H1 (cell line): ENCODE measurements at regions not wholly inside any gene's neighbourhood (a gene's known extent, or its start where the extent isn't known, plus 50 kb on each side); places are given as distances from the start of the nearest gene placed in this dataset.

ENCODE experiments used
- CTCF ChIA-PET: fragments of 300-600 bp; sonication (Branson Sonifier 250); formaldehyde crosslinking; loops from one replicate; lab custom pipeline; 2021; ENCODE audit not compliant: partially characterized antibody; lab: Charles Lee
- POLR2A ChIA-PET: fragments of 300-600 bp; sonication (Branson Sonifier 250); formaldehyde crosslinking; loops from one replicate; lab custom pipeline; 2021; ENCODE audit warnings: inconsistent platforms; ENCODE audit not compliant: partially characterized antibody; lab: Charles Lee
- DNase-seq, 2 experiments: peaks; one replicate each; pipeline versions ENCODE4 v3.0.0 to v3.0.0-alpha.2; 2010 to 2022; ENCODE audit warnings: low spot score in 2 of 2, low read depth in 1 of 2, mixed read lengths in 1 of 2
- FAIRE-seq: peaks from 2 replicates; lab custom pipeline; 2011; peaks lifted over from hg19 to GRCh38; lab: Jason Lieb, UNC
- H2AFZ ChIP-seq: 2 replicates; pipeline ENCODE4 v1.8.1; 2012; ENCODE audit warnings: low read length, inconsistent platforms
- H2AK5ac ChIP-seq: 2 replicates; pipeline ENCODE4 v1.6.1; 2013; ENCODE audit warnings: low read depth, low read length
- H2BK120ac ChIP-seq: replicated peaks from 2 replicates; pipeline ENCODE3; 2013; ENCODE audit warnings: low read depth, low read length, inconsistent platforms
- H2BK12ac ChIP-seq: 2 replicates; pipeline ENCODE4 v1.6.1; 2013; ENCODE audit warnings: low read depth, low read length
- H2BK15ac ChIP-seq: 2 replicates; pipeline ENCODE4 v1.6.1; 2013; ENCODE audit warnings: low read length
- H2BK20ac ChIP-seq: 2 replicates; pipeline ENCODE4 v1.6.1; 2013; ENCODE audit warnings: low read length
- H2BK5ac ChIP-seq: 2 replicates; pipeline ENCODE4 v1.6.1; 2013; ENCODE audit warnings: low read depth, low read length
- H3K14ac ChIP-seq: 2 replicates; pipeline ENCODE4 v1.6.1; 2013; ENCODE audit warnings: inconsistent platforms; ENCODE audit not compliant: insufficient read length
- H3K18ac ChIP-seq: 2 replicates; pipeline ENCODE4 v1.6.1; 2013; ENCODE audit warnings: low read length; ENCODE audit errors: extremely low read depth
- H3K23ac ChIP-seq: 2 replicates; pipeline ENCODE4 v1.6.1; 2013; ENCODE audit warnings: inconsistent platforms; ENCODE audit not compliant: insufficient read length
- H3K23me2 ChIP-seq: 2 replicates; pipeline ENCODE4 v1.6.1; 2013; ENCODE audit warnings: low read depth, low read length
- H3K27ac ChIP-seq: 2 replicates; pipeline ENCODE4 v1.6.1; 2011; ENCODE audit warnings: low read depth, low read length, inconsistent platforms
- H3K27me3 ChIP-seq, 4 experiments: replicated peaks in 1 of 4; 1 replicate in 1 of 4; 2 replicates in 3 of 4; pipeline versions ENCODE4 v1.6.1 to v1.8.1; 2011 to 2013; ENCODE audit warnings: low read length in 3 of 4, mild to moderate bottlenecking in 3 of 4, inconsistent platforms in 2 of 4, mixed read lengths in 2 of 4, moderate library complexity in 1 of 4; ENCODE audit not compliant: control insufficient read depth in 3 of 4, insufficient read depth in 3 of 4; ENCODE audit errors: extremely low read depth in 1 of 4
- H3K36me3 ChIP-seq, 4 experiments: 2 replicates each; pipeline versions ENCODE4 v1.6.1 to v1.8.1; 2011 to 2013; ENCODE audit warnings: mild to moderate bottlenecking in 4 of 4, low read length in 3 of 4, moderate library complexity in 2 of 4, control low read depth in 1 of 4, inconsistent platforms in 1 of 4; ENCODE audit not compliant: insufficient read depth in 4 of 4, control insufficient read depth in 2 of 4
- H3K4ac ChIP-seq: replicated peaks from 2 replicates; pipeline ENCODE3; 2013; ENCODE audit warnings: low read length, low read depth, mixed read lengths, inconsistent platforms; ENCODE audit not compliant: insufficient read length
- H3K4me1 ChIP-seq, 4 experiments: replicated peaks in 1 of 4; 1 replicate in 1 of 4; 2 replicates in 3 of 4; pipeline versions ENCODE4 v1.6.1 to v1.8.1; 2011 to 2013; ENCODE audit warnings: low read length in 3 of 4, inconsistent platforms in 2 of 4, mixed read lengths in 1 of 4; ENCODE audit not compliant: insufficient read depth in 4 of 4, control insufficient read depth in 3 of 4
- H3K4me2 ChIP-seq, 2 experiments: 2 replicates each; pipeline versions ENCODE4 v1.6.1 to v1.8.1; 2011 to 2013; ENCODE audit warnings: low read depth in 2 of 2, low read length in 2 of 2, control low read depth in 1 of 2, inconsistent platforms in 1 of 2, mild to moderate bottlenecking in 1 of 2; ENCODE audit not compliant: insufficient read depth in 1 of 2
- H3K4me3 ChIP-seq, 4 experiments: fragments of 200-600, 300-600 bp in 1 of 4; sonication (generic), shearing (Covaris generic), sonication (Bioruptor Twin) in 1 of 4; 2 replicates each; pipeline versions ENCODE4 v1.5.1 to v1.8.1; 2011 to 2016; ENCODE audit warnings: low read length in 4 of 4, low read depth in 3 of 4, control low read depth in 2 of 4, inconsistent platforms in 2 of 4, mild to moderate bottlenecking in 2 of 4, mixed read lengths in 1 of 4, moderate library complexity in 1 of 4; ENCODE audit not compliant: insufficient read depth in 2 of 4; ENCODE audit errors: extremely low read depth in 1 of 4
- H3K56ac ChIP-seq: replicated peaks from 2 replicates; pipeline ENCODE3; 2013; ENCODE audit warnings: low read depth, mild to moderate bottlenecking, mixed read lengths, low read length, inconsistent platforms; ENCODE audit not compliant: insufficient read length
- H3K79me1 ChIP-seq: 2 replicates; pipeline ENCODE4 v1.6.1; 2013; ENCODE audit warnings: low read depth, low read length, control low read depth
- H3K79me2 ChIP-seq, 2 experiments: 2 replicates each; pipeline versions ENCODE4 v1.6.1 to v1.8.1; 2012 to 2013; ENCODE audit warnings: low read length in 2 of 2, mild to moderate bottlenecking in 2 of 2, inconsistent platforms in 1 of 2; ENCODE audit not compliant: insufficient read depth in 2 of 2, control insufficient read depth in 1 of 2
- H3K9ac ChIP-seq, 4 experiments: replicated peaks in 1 of 4; 1 replicate in 1 of 4; 2 replicates in 3 of 4; pipeline versions ENCODE4 v1.6.1 to v1.8.1; 2011 to 2013; ENCODE audit warnings: low read depth in 3 of 4, low read length in 3 of 4, control low read depth in 2 of 4, mild to moderate bottlenecking in 2 of 4, moderate library complexity in 2 of 4, inconsistent platforms in 1 of 4; ENCODE audit errors: extremely low read depth in 1 of 4
- H3K9me3 ChIP-seq, 2 experiments: 2 replicates each; pipeline versions ENCODE4 v1.6.1 to v1.8.1; 2012 to 2013; ENCODE audit warnings: mild to moderate bottlenecking in 2 of 2, moderate library complexity in 2 of 2, control low read depth in 1 of 2, inconsistent platforms in 1 of 2, low read depth in 1 of 2, low read length in 1 of 2, mixed read lengths in 1 of 2; ENCODE audit not compliant: insufficient read depth in 2 of 2
- H4K20me1 ChIP-seq, 2 experiments: replicated peaks in 1 of 2; 2 replicates each; pipeline versions ENCODE3 to v1.8.1; 2011 to 2013; ENCODE audit warnings: inconsistent platforms in 2 of 2, low read length in 2 of 2, mild to moderate bottlenecking in 1 of 2; ENCODE audit not compliant: insufficient read depth in 2 of 2, control insufficient read depth in 1 of 2
- H4K5ac ChIP-seq: 2 replicates; pipeline ENCODE4 v1.6.1; 2013; ENCODE audit warnings: low read length, low read depth, mixed read lengths, inconsistent platforms; ENCODE audit not compliant: insufficient read length
- H4K8ac ChIP-seq: 2 replicates; pipeline ENCODE4 v1.8.0; 2013; ENCODE audit warnings: mild to moderate bottlenecking, moderate library complexity, low read length, inconsistent platforms; ENCODE audit not compliant: insufficient read depth; ENCODE audit errors: extremely low read depth
- H4K91ac ChIP-seq: replicated peaks from 2 replicates; pipeline ENCODE3; 2013; ENCODE audit warnings: low read length, mixed read lengths, inconsistent platforms; ENCODE audit not compliant: insufficient read length
- JUN ChIP-seq: IDR thresholded peaks from 2 replicates; pipeline ENCODE4 v1.6.1; 2011; ENCODE audit warnings: low read depth, mild to moderate bottlenecking, improper control_type of control experiment, low read length
- JUND ChIP-seq: IDR thresholded peaks from 2 replicates; pipeline ENCODE4 v1.6.1; 2011; ENCODE audit warnings: mild to moderate bottlenecking, improper control_type of control experiment, low read length
- SIX5 ChIP-seq: IDR thresholded peaks from 2 replicates; pipeline ENCODE4 v1.6.1; 2011; ENCODE audit warnings: mild to moderate bottlenecking, low read depth, low read length
- WGBS, 2 experiments: shearing (Covaris generic) in 1 of 2; methylation state at CpG; one replicate each; pipeline versions ENCODE4 v1.1.6 to v1.1.7; 2013 to 2015; ENCODE audit warnings: low lambda C conversion rate in 2 of 2, mixed read lengths in 2 of 2, inconsistent platforms in 1 of 2, low coverage in 1 of 2, missing lambda C conversion rate in 1 of 2; ENCODE audit not compliant: insufficient replicate concordance in 2 of 2, insufficient coverage in 1 of 2, insufficient read length in 1 of 2; ENCODE audit errors: extremely low coverage in 1 of 2, missing lambda C conversion rate in 1 of 2; 5-methylcytosine and 5-hydroxymethylcytosine counted together

DNA sequence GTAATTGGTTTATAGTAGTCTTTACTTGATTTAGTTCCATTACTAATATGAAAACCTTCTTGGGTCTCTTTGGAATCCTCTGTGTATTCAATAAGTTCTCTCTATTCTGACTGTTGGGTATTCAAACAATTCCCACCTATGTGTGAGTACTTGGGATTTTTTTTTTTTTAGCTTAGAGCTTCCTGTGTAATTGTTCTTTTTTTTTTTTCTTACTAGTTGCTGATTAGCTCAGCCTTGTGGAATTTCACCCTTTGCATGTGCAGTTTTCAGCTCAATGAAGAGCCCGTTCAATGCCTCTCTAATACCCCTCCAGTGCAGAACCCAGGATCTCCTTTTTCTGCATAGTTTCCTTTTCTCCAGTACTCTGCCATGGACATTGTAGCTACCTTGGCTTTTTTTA is 339.1 kb upstream of the GALNT5 start:
- Histone ChIP-seq H3K14ac (no peak overlapping the region), H2AFZ (no peak overlapping the region), H2BK120ac (no peak overlapping the region), H4K20me1 (no peaks in the 10 kb centered on the region), H3K27me3 (no peaks in the 10 kb centered on the region), H3K23me2 (no peaks in the 10 kb centered on the region), H3K27ac (no peak overlapping the region), H4K91ac (no peak overlapping the region), H2BK12ac (no peak overlapping the region), H3K79me1 (no peaks in the 10 kb centered on the region), H3K4ac (no peak overlapping the region), H3K9me3 (peaks cover under 1 to 3% of the 10 kb centered on the region in 2 experiments; a peak in 1 of 4 replicates), H3K4me1 (no peaks in the 10 kb centered on the region), H2AK5ac (no peak overlapping the region), H3K4me3 (no peak overlapping the region), H4K8ac (no peak overlapping the region), H3K56ac (no peak overlapping the region), H3K4me2 (no peak overlapping the region), H3K9ac (no peak overlapping the region), H2BK15ac (no peak overlapping the region), H2BK5ac (no peak overlapping the region), H2BK20ac (no peak overlapping the region), H4K5ac (no peak overlapping the region), H3K79me2 (no peaks in the 10 kb centered on the region), H3K18ac (no peak overlapping the region), H3K36me3 (no peaks in the 10 kb centered on the region), H3K23ac (no peak overlapping the region)
- peak in 1 of 2 experiments; percentile 13 for DNase-seq
- WGBS, 2 experiments, result 50% methylated on average over 1 of the region's 1 CpG; no CpG with 5 or more reads in 1 of the 2 experiments
- TF ChIP-seq SIX5, result no peak
- TF ChIP-seq JUN, result 0 out of 2 replicates have a peak, but pooled peaks have one; percentile 3
- TF ChIP-seq JUND, result 0 out of 2 replicates have a peak, but pooled peaks have one; percentile 15
- no peak for FAIRE-seq
- ChIA-PET POLR2A (no interaction called here), CTCF (no interaction called here)
